Smooth muscle cell (in vitro differentiated cells): ENCODE measurements at regions not wholly inside any gene's neighbourhood (a gene's known extent, or its start where the extent isn't known, plus 50 kb on each side); places are given as distances from the start of the nearest gene placed in this dataset.

ENCODE experiments used
- DNase-seq: peaks from one replicate; lab custom pipeline; 2025; ENCODE audit not compliant: unreplicated experiment; lab: John Stamatoyannopoulos, UW
- H2AFZ ChIP-seq: fragments of 200-600 bp; sonication (generic); 2 replicates; pipeline ENCODE4 v1.6.0; 2016; ENCODE audit warnings: antibody characterized with exemption, low read depth, mild to moderate bottlenecking
- H3F3A ChIP-seq: fragments of 200-600 bp; sonication (generic); 2 replicates; pipeline ENCODE4 v1.6.0; 2017; ENCODE audit warnings: antibody characterized with exemption, low read depth
- H3K27ac ChIP-seq: fragments of 200-600 bp; sonication (generic); 2 replicates; pipeline ENCODE4 v1.5.1; 2016; ENCODE audit warnings: low read depth, mild to moderate bottlenecking
- H3K27me3 ChIP-seq: fragments of 200-600 bp; sonication (generic); 2 replicates; pipeline ENCODE4 v1.6.1; 2016; ENCODE audit warnings: low read depth, mild to moderate bottlenecking
- H3K36me3 ChIP-seq: fragments of 200-600 bp; sonication (generic); 2 replicates; pipeline ENCODE4 v1.5.1; 2016; ENCODE audit warnings: low read depth
- H3K4me1 ChIP-seq: fragments of 200-600 bp; sonication (generic); 2 replicates; pipeline ENCODE4 v1.5.1; 2016; ENCODE audit warnings: low read depth
- H3K4me2 ChIP-seq: fragments of 200-600 bp; sonication (generic); 2 replicates; pipeline ENCODE4 v1.6.0; 2016; ENCODE audit warnings: mild to moderate bottlenecking
- H3K4me3 ChIP-seq: fragments of 200-600 bp; sonication (generic); 2 replicates; pipeline ENCODE4 v1.5.1; 2016; ENCODE audit warnings: mild to moderate bottlenecking
- H3K79me2 ChIP-seq: fragments of 200-600 bp; sonication (generic); 2 replicates; pipeline ENCODE4 v1.6.0; 2016; ENCODE audit warnings: low read depth, mild to moderate bottlenecking
- H3K9ac ChIP-seq: fragments of 200-600 bp; sonication (generic); 2 replicates; pipeline ENCODE4 v1.6.0; 2016; ENCODE audit warnings: low read depth
- H3K9me3 ChIP-seq: fragments of 200-600 bp; sonication (generic); replicated peaks from 2 replicates; pipeline ENCODE4 v1.5.1; 2016; ENCODE audit warnings: low read depth
- H4K20me1 ChIP-seq: fragments of 200-600 bp; sonication (generic); 2 replicates; pipeline ENCODE4 v1.6.0; 2016; ENCODE audit warnings: low read depth
- CTCF ChIP-seq: fragments of 200-600 bp; sonication (generic); IDR thresholded peaks from 2 replicates; pipeline ENCODE4 v1.5.1; 2017; ENCODE audit warnings: borderline replicate concordance, mild to moderate bottlenecking, antibody characterized with exemption; ENCODE audit not compliant: insufficient read depth, poor library complexity, severe bottlenecking
- WGBS: methylation state at CpG from one replicate; pipeline ENCODE4 v1.1.7; 2016; ENCODE audit warnings: low lambda C conversion rate; 5-methylcytosine and 5-hydroxymethylcytosine counted together

GRCh38 chr2:167501618-167502017, 613.3 kb downstream of the XIRP2 start:
- Histone ChIP-seq H3K4me1 (no peaks in the 10 kb centered on the region), H3K9ac (no peak overlapping the region), H3K27me3 (no peaks in the 10 kb centered on the region), H2AFZ (no peak overlapping the region), H3K27ac (no peak overlapping the region), H3K4me3 (no peak overlapping the region), H3F3A (no peaks in the 10 kb centered on the region), H3K79me2 (no peaks in the 10 kb centered on the region), H3K4me2 (no peak overlapping the region), H3K36me3 (no peaks in the 10 kb centered on the region), H4K20me1 (no peaks in the 10 kb centered on the region), H3K9me3 (no peaks in the 10 kb centered on the region)
- WGBS, result 85% methylated on average over 1 of the region's 1 CpG
- no peak for TF ChIP-seq CTCF
- DNase-seq, result no peak

GRCh38 chr2:167493862-167494261, 605.6 kb downstream of the XIRP2 start:
- Histone ChIP-seq H4K20me1 (no peaks in the 10 kb centered on the region), H3K9ac (no peak overlapping the region), H3K4me3 (no peak overlapping the region), H3K27me3 (no peaks in the 10 kb centered on the region), H3K9me3 (no peaks in the 10 kb centered on the region), H3K27ac (no peak overlapping the region), H3K4me1 (no peaks in the 10 kb centered on the region), H2AFZ (no peak overlapping the region), H3F3A (no peaks in the 10 kb centered on the region), H3K4me2 (no peak overlapping the region), H3K79me2 (no peaks in the 10 kb centered on the region), H3K36me3 (no peaks in the 10 kb centered on the region)
- DNase-seq, result no peak
- no peak for TF ChIP-seq CTCF

GRCh38 chr2:167492486-167492885, 604.2 kb downstream of the XIRP2 start:
- no peak for DNase-seq
- no peak for TF ChIP-seq CTCF
- H3K9ac ChIP-seq, result no peak overlapping the region
- no peaks in the 10 kb centered on the region for H4K20me1 ChIP-seq
- no peak overlapping the region for H3K27ac ChIP-seq
- no peaks in the 10 kb centered on the region for H3K27me3 ChIP-seq
- H3K36me3 ChIP-seq, result no peaks in the 10 kb centered on the region
- no peaks in the 10 kb centered on the region for H3K79me2 ChIP-seq
- H3K9me3 ChIP-seq, result no peaks in the 10 kb centered on the region
- peak overlapping the region; percentile 1 for H2AFZ ChIP-seq
- no peak overlapping the region for H3K4me2 ChIP-seq
- no peaks in the 10 kb centered on the region for H3F3A ChIP-seq
- H3K4me1 ChIP-seq, result no peaks in the 10 kb centered on the region
- H3K4me3 ChIP-seq, result no peak overlapping the region

GRCh38 chr2:167491788-167492187, 603.5 kb downstream of the XIRP2 start:
- H3F3A ChIP-seq, result no peaks in the 10 kb centered on the region
- WGBS, result 98% methylated on average over 3 of the region's 3 CpGs
- no peak for TF ChIP-seq CTCF

More at GRCh38 chr2:167491788-167492187, 603.5 kb downstream of the XIRP2 start:
- H3K27ac ChIP-seq, result no peak overlapping the region
- no peak overlapping the region for H3K4me3 ChIP-seq
- no peak for DNase-seq
- no peak overlapping the region for H2AFZ ChIP-seq
- H3K4me1 ChIP-seq, result no peaks in the 10 kb centered on the region
- no peaks in the 10 kb centered on the region for H4K20me1 ChIP-seq
- no peaks in the 10 kb centered on the region for H3K79me2 ChIP-seq
- H3K9me3 ChIP-seq, result no peaks in the 10 kb centered on the region
- no peak overlapping the region for H3K9ac ChIP-seq
- H3K27me3 ChIP-seq, result no peaks in the 10 kb centered on the region
- H3K4me2 ChIP-seq, result no peak overlapping the region
- H3K36me3 ChIP-seq, result no peaks in the 10 kb centered on the region
